ENCODE measurements at regions not wholly inside any gene's neighbourhood (a gene's known extent, or its start where the extent isn't known, plus 50 kb on each side); places are given as distances from the start of the nearest gene placed in this dataset.

DNA sequence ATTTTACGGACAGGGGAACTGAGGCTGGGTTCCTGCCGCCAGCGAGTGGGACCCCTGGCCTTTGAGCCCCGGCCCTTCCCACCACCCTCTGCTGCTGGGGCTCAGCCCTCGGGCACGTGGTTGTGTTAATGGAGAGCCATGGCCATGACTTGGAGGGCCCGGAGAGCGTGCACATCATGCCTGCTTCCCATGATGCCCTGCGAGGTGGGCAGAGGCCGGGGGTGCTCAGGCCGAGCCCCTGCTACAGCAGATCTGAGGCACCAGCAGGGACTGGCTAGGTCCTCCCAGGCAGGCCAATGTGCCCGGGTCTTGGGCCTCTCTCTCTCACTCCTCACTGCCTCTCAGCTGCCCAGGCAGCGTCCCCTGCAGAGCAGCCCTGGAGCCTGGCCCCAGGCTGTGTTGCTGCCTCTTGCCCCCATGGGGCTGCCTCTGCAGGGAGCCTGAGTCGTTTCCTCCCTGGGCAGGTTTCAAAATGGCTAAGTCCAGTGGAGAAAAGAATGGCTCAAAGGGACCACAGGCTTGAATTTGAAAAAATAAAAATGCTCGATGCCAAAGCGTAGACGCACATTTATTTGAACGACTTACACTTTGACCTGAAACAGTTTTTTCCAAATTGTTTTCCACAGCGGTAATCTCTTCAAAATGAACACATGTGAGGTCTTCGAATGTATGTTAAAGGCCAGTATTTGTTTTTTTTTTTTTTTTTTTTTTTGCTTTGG is 72.6 kb upstream of the CLDN5 start:
- TF ChIP-seq, protein P1, sequence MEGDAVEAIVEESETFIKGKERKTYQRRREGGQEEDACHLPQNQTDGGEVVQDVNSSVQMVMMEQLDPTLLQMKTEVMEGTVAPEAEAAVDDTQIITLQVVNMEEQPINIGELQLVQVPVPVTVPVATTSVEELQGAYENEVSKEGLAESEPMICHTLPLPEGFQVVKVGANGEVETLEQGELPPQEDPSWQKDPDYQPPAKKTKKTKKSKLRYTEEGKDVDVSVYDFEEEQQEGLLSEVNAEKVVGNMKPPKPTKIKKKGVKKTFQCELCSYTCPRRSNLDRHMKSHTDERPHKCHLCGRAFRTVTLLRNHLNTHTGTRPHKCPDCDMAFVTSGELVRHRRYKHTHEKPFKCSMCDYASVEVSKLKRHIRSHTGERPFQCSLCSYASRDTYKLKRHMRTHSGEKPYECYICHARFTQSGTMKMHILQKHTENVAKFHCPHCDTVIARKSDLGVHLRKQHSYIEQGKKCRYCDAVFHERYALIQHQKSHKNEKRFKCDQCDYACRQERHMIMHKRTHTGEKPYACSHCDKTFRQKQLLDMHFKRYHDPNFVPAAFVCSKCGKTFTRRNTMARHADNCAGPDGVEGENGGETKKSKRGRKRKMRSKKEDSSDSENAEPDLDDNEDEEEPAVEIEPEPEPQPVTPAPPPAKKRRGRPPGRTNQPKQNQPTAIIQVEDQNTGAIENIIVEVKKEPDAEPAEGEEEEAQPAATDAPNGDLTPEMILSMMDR (IDR thresholded peaks at IDR 0.05): no peak
- no peak for TF ChIP-seq POLR2A (IDR thresholded peaks at IDR 0.05)
